Spleen (tissue), 11 donors: ENCODE measurements at regions not wholly inside any gene's neighbourhood (a gene's known extent, or its start where the extent isn't known, plus 50 kb on each side); places are given as distances from the start of the nearest gene placed in this dataset.
"Not testable (repeated sequence)": the region's sequence is repeated elsewhere in the genome, so short reads cannot be mapped to it uniquely, and the experiment has no call there.

Source experiments
- DNase-seq: peaks from one replicate; pipeline ENCODE4 v3.0.0-alpha.2; 2020
- H3K27ac ChIP-seq, 8 donors: fragments of 200-600 bp; sonication (generic) in 7 of 8; 1 replicate in 4 of 8; 2 replicates in 4 of 8; pipeline versions ENCODE4 v1.5.0 to v1.8.0; 2016 to 2021; ENCODE audit warnings: inconsistent platforms in 4 of 8, mild to moderate bottlenecking in 4 of 8, moderate library complexity in 1 of 8
- H3K27me3 ChIP-seq, 7 donors: fragments of 200-600 bp; sonication (generic) in 6 of 7; replicated peaks in 1 of 7; 1 replicate in 4 of 7; 2 replicates in 3 of 7; pipeline versions ENCODE4 v1.5.0 to v1.8.0; 2016 to 2021; ENCODE audit warnings: inconsistent platforms in 3 of 7, mild to moderate bottlenecking in 1 of 7
- H3K36me3 ChIP-seq, 6 donors: fragments of 200-600 bp; sonication (generic) in 5 of 6; 1 replicate in 4 of 6; 2 replicates in 2 of 6; pipeline versions ENCODE4 v1.5.0 to v1.8.0; 2016 to 2021; ENCODE audit warnings: inconsistent platforms in 2 of 6
- H3K4me1 ChIP-seq, 6 donors: fragments of 200-600 bp; sonication (generic) in 5 of 6; 1 replicate in 3 of 6; 2 replicates in 3 of 6; pipeline versions ENCODE4 v1.5.0 to v1.8.0; 2016 to 2021; ENCODE audit warnings: inconsistent platforms in 3 of 6
- H3K4me3 ChIP-seq, 8 donors: fragments of 200-600 bp; sonication (generic) in 7 of 8; 1 replicate in 4 of 8; 2 replicates in 4 of 8; pipeline versions ENCODE4 v1.5.0 to v1.8.0; 2016 to 2021; ENCODE audit warnings: inconsistent platforms in 4 of 8, mild to moderate bottlenecking in 4 of 8, moderate library complexity in 2 of 8
- H3K9me3 ChIP-seq, 8 donors: fragments of 200-600 bp; sonication (generic) in 7 of 8; 1 replicate in 4 of 8; 2 replicates in 4 of 8; pipeline versions ENCODE4 v1.5.0 to v1.8.0; 2016 to 2021; ENCODE audit warnings: inconsistent platforms in 4 of 8
- CTCF ChIP-seq, 11 experiments: fragments of 200-600 bp in 7 of 11; fragments of 450-650 bp in 4 of 11; sonication (generic) in 4 of 11; IDR thresholded peaks in 8 of 11; conservative IDR thresholded peaks in 3 of 11; 1 replicate in 7 of 11; 2 replicates in 4 of 11; pipeline versions ENCODE4 v1.4.0 to v1.8.0; 2016 to 2021; ENCODE audit warnings: antibody characterized with exemption in 11 of 11, inconsistent platforms in 4 of 11, mild to moderate bottlenecking in 1 of 11
- POLR2A ChIP-seq, 3 donors: fragments of 450-650 bp; IDR thresholded peaks; one replicate each; pipeline ENCODE4 v1.5.1; 2017; ENCODE audit warnings: antibody characterized with exemption in 3 of 3, mild to moderate bottlenecking in 1 of 3
- POLR2AphosphoS5 ChIP-seq, 3 donors: sonication (generic); formaldehyde crosslinking; IDR thresholded peaks; one replicate each; pipeline ENCODE4 v1.5.1; 2017; ENCODE audit warnings: antibody characterized with exemption in 3 of 3
- WGBS, 5 donors: extraction: QIAGEN DNeasy Blood & Tissue Kit in 3 of 5; methylation state at CpG; one replicate each; pipeline versions ENCODE4 v1.1.5 to v1.1.7; 2013 to 2018; 5-methylcytosine and 5-hydroxymethylcytosine counted together
- intact Hi-C: fragments of 100-400 bp; cut with DNase I; formaldehyde crosslinking; loops from one replicate; pipeline ENCODE4 v1.15.0; 2023; ENCODE audit warnings: low total_unique reads
- donor health status: healthy with polysubstance abuse.
- donor health status: DM: no; HTN: no; CAD: no; lungs with moderate emphysema.
- donor health status: DM: no; HTN: no; CAD: no.
- donor health status: Bipolar disorder and iron deficiency.
- donor health status: healthy.
- donor health status: DM: no; HTN: no; CAD: no.
- donor health status: DM: yes; HTN: yes; CAD: no.

- no peak for DNase-seq
- Histone ChIP-seq H3K27ac (no peak overlapping the region), H3K9me3 (no peaks in the 10 kb centered on the region), H3K4me1 (no peaks in the 10 kb centered on the region), H3K36me3 (no peaks in the 10 kb centered on the region), H3K27me3 (no peaks in the 10 kb centered on the region), H3K4me3 (no peak overlapping the region)
- TF ChIP-seq POLR2AphosphoS5 (IDR thresholded peaks at IDR 0.05) (no peak), POLR2A (IDR thresholded peaks at IDR 0.05) (no peak), CTCF (IDR thresholded peaks at IDR 0.05 in 8 of 11, conservative IDR thresholded peaks at IDR 0.05 in 3 of 11) (no peak)
- intact Hi-C loops, result no loop called here
- 68 to 89% (median 79%) methylated on average over 2 of the region's 2 CpGs for WGBS, 5 donors
Observed at GRCh38 chr2:208807756-208808155, 401.2 kb downstream of the PTH2R start.

GRCh38 chr2:208811885-208812284, 405.3 kb downstream of the PTH2R start:
- H3K4me1 ChIP-seq, H3K36me3 ChIP-seq, H3K4me3 ChIP-seq, H3K27ac ChIP-seq, DNase-seq, H3K9me3 ChIP-seq, intact Hi-C loops, H3K27me3 ChIP-seq: not testable (repeated sequence)
- WGBS, 5 donors, result 35 to 76% (median 58%) methylated on average over 3 to 9 of the region's 10 CpGs

GRCh38 chr2:208819190-208819589, 412.6 kb downstream of the PTH2R start:
- 91 to 96% (median 92%) methylated on average over 2 of the region's 2 CpGs for WGBS, 5 donors
- TF ChIP-seq CTCF (IDR thresholded peaks at IDR 0.05 in 8 of 11, conservative IDR thresholded peaks at IDR 0.05 in 3 of 11) (no peak), POLR2A (IDR thresholded peaks at IDR 0.05) (no peak), POLR2AphosphoS5 (IDR thresholded peaks at IDR 0.05) (no peak)
- H3K27ac ChIP-seq, result no peak overlapping the region
- no peaks in the 10 kb centered on the region for H3K9me3 ChIP-seq
- no peak overlapping the region for H3K4me3 ChIP-seq
- H3K27me3 ChIP-seq, result no peaks in the 10 kb centered on the region
- no peak for DNase-seq
- no peaks in the 10 kb centered on the region for H3K36me3 ChIP-seq
- intact Hi-C loops, result no loop called here
- no peaks in the 10 kb centered on the region for H3K4me1 ChIP-seq

GRCh38 chr2:208820014-208820688, 413.6 kb downstream of the PTH2R start:
- TF ChIP-seq POLR2A (IDR thresholded peaks at IDR 0.05), result no peak
- TF ChIP-seq CTCF (IDR thresholded peaks at IDR 0.05 in 8 of 11, conservative IDR thresholded peaks at IDR 0.05 in 3 of 11), result peak in 4 of 11 experiments; percentile 11 to 17 (median 15)
- TF ChIP-seq POLR2AphosphoS5 (IDR thresholded peaks at IDR 0.05), result no peak
- intact Hi-C loops, result no loop called here
- 67 to 79% (median 71%) methylated on average over 1 of the region's 1 CpG for WGBS, 5 donors
- no peak for DNase-seq
- H3K4me1 ChIP-seq, result no peaks in the 10 kb centered on the region
- H3K27me3 ChIP-seq, result no peaks in the 10 kb centered on the region
- H3K9me3 ChIP-seq, result no peaks in the 10 kb centered on the region
- H3K27ac ChIP-seq, result no peak overlapping the region
- H3K36me3 ChIP-seq, result no peaks in the 10 kb centered on the region
- no peak overlapping the region for H3K4me3 ChIP-seq

GRCh38 chr2:208827109-208827508, 420.5 kb downstream of the PTH2R start:
- peaks cover 0 to 14% (median 0%) of the 10 kb centered on the region in 8 donors for H3K9me3 ChIP-seq
- intact Hi-C loops, result no loop called here
- H3K4me1 ChIP-seq, result no peaks in the 10 kb centered on the region
- no peak overlapping the region for H3K4me3 ChIP-seq
- no peaks in the 10 kb centered on the region for H3K36me3 ChIP-seq
- 33 to 43% (median 39%) methylated on average over 3 of the region's 3 CpGs for WGBS, 5 donors
- H3K27ac ChIP-seq, result no peak overlapping the region
- no peaks in the 10 kb centered on the region for H3K27me3 ChIP-seq
- TF ChIP-seq POLR2AphosphoS5 (IDR thresholded peaks at IDR 0.05) (no peak), CTCF (IDR thresholded peaks at IDR 0.05 in 8 of 11, conservative IDR thresholded peaks at IDR 0.05 in 3 of 11) (no peak), POLR2A (IDR thresholded peaks at IDR 0.05) (no peak)
- DNase-seq, result no peak
